Neural progenitor cell (in vitro differentiated cells): ENCODE measurements at regions not wholly inside any gene's neighbourhood (a gene's known extent, or its start where the extent isn't known, plus 50 kb on each side); places are given as distances from the start of the nearest gene placed in this dataset.

ENCODE experiments used
- EZH2 ChIP-seq: fragments of 200-600 bp; sonication (generic); IDR thresholded peaks from 2 replicates; pipeline ENCODE4 v1.6.1; 2017; ENCODE audit warnings: antibody characterized with exemption, mild to moderate bottlenecking, moderate library complexity
- TF ChIP-seq, protein P1 (sequence below): fragments of 200-600 bp; sonication (generic); IDR thresholded peaks from 2 replicates; pipeline ENCODE4 v1.5.1; 2017; ENCODE audit warnings: antibody characterized with exemption, mild to moderate bottlenecking

DNA sequence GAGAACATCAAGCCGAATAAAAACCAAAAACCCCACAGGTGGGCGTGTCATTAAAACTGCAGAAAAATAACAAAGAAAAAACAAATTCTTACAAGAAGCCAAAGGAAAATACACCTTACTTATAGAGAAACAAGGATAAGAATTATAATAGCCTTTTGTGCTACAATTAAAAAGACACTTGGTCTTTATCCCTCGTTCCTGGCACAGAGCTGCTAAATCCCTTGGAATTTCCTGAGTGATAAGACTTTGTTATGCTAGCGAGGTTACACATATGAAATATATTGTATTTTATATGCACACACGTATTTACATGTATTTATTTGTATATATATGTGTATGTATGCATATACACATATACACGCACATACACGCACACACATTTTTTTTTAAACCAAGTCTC, 325.3 kb upstream of the TFPI start:
- TF ChIP-seq, protein P1, sequence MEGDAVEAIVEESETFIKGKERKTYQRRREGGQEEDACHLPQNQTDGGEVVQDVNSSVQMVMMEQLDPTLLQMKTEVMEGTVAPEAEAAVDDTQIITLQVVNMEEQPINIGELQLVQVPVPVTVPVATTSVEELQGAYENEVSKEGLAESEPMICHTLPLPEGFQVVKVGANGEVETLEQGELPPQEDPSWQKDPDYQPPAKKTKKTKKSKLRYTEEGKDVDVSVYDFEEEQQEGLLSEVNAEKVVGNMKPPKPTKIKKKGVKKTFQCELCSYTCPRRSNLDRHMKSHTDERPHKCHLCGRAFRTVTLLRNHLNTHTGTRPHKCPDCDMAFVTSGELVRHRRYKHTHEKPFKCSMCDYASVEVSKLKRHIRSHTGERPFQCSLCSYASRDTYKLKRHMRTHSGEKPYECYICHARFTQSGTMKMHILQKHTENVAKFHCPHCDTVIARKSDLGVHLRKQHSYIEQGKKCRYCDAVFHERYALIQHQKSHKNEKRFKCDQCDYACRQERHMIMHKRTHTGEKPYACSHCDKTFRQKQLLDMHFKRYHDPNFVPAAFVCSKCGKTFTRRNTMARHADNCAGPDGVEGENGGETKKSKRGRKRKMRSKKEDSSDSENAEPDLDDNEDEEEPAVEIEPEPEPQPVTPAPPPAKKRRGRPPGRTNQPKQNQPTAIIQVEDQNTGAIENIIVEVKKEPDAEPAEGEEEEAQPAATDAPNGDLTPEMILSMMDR: no peak
- TF ChIP-seq EZH2: no peak
